Midbrain (tissue), 1 donor: ENCODE measurements at regions not wholly inside any gene's neighbourhood (a gene's known extent, or its start where the extent isn't known, plus 50 kb on each side); places are given as distances from the start of the nearest gene placed in this dataset.

Experiments used
- DNase-seq: peaks from one replicate; lab custom pipeline; 2025; lab: John Stamatoyannopoulos, UW

- DNase-seq = no peak
Observed at GRCh38 chr3:181859518-181859917, 147.8 kb downstream of the SOX2 start.

- DNase-seq = no peak
Observed at GRCh38 chr3:181860235-181860634, 148.5 kb downstream of the SOX2 start.

GRCh38 chr3:181862502-181862901, 150.8 kb downstream of the SOX2 start:
- no peak for DNase-seq

GRCh38 chr3:181868576-181869082, 156.9 kb downstream of the SOX2 start:
- DNase-seq = no peak

- DNase-seq = no peak
Observed at GRCh38 chr3:181872887-181873286, 161.2 kb downstream of the SOX2 start.

- no peak for DNase-seq
Observed at GRCh38 chr3:181879926-181880325, 168.2 kb downstream of the SOX2 start.

- peak; percentile 30 for DNase-seq
Observed at GRCh38 chr3:181880331-181880730, 168.6 kb downstream of the SOX2 start.

GRCh38 chr3:181881749-181882148, 170.0 kb downstream of the SOX2 start:
- peak; percentile 42 for DNase-seq

- no peak for DNase-seq
Observed at GRCh38 chr3:181885868-181886630, 174.3 kb downstream of the SOX2 start.

- no peak for DNase-seq
Observed at GRCh38 chr3:181886676-181887075, 175.0 kb downstream of the SOX2 start.

- DNase-seq = no peak
Observed at GRCh38 chr3:181887685-181888084, 176.0 kb downstream of the SOX2 start.

- DNase-seq = no peak
Observed at GRCh38 chr3:181888234-181888633, 176.5 kb downstream of the SOX2 start.

GRCh38 chr3:181892848-181893247, 181.1 kb downstream of the SOX2 start:
- no peak for DNase-seq

- no peak for DNase-seq
Observed at GRCh38 chr3:181896605-181897004, 184.9 kb downstream of the SOX2 start.

GRCh38 chr3:181899702-181900101, 188.0 kb downstream of the SOX2 start:
- DNase-seq = no peak

- DNase-seq = no peak
Observed at GRCh38 chr3:181901626-181902025, 189.9 kb downstream of the SOX2 start.

GRCh38 chr3:181906338-181906737, 194.6 kb downstream of the SOX2 start:
- no peak for DNase-seq

GRCh38 chr3:181909241-181909640, 197.5 kb downstream of the SOX2 start:
- no peak for DNase-seq

- no peak for DNase-seq
Observed at GRCh38 chr3:181912384-181912783, 200.7 kb downstream of the SOX2 start.

- DNase-seq = no peak
Observed at GRCh38 chr3:181913254-181913653, 201.5 kb downstream of the SOX2 start.

GRCh38 chr3:181915551-181915950, 203.8 kb downstream of the SOX2 start:
- DNase-seq = no peak

GRCh38 chr3:181916013-181916412, 204.3 kb downstream of the SOX2 start:
- DNase-seq = no peak

GRCh38 chr3:181917027-181917426, 205.3 kb downstream of the SOX2 start:
- DNase-seq = no peak

GRCh38 chr3:181919375-181919774, 207.7 kb downstream of the SOX2 start:
- DNase-seq = no peak
